Stimulated activated effector memory CD8-positive, alpha-beta T cell treated with anti-CD3 and anti-CD28 coated beads, Interleukin-12 subunit alpha, Interleukin-12 subunit beta, amount 100 ng/mL, for 72 hours (primary cell): ENCODE measurements at regions not wholly inside any gene's neighbourhood (a gene's known extent, or its start where the extent isn't known, plus 50 kb on each side); places are given as distances from the start of the nearest gene placed in this dataset.

ENCODE experiments used
- ATAC-seq: fragments of 150-1000 bp; cut with Tn5 transposase; 2 replicates; pipeline ENCODE4 v1.10.0; 2021
- DNase-seq, 2 donors: peaks; one replicate each; pipeline ENCODE4 v3.0.0; 2021 to 2022; ENCODE audit warnings: low spot score in 2 of 2
- H3K27ac Mint-ChIP-seq: one replicate; pipeline ENCODE4 v1.8.0; 2022; ENCODE audit warnings: mild to moderate bottlenecking, mixed read lengths
- H3K36me3 Mint-ChIP-seq: one replicate; pipeline ENCODE4 v1.8.0; 2022; ENCODE audit warnings: mild to moderate bottlenecking, mixed read lengths
- H3K4me1 Mint-ChIP-seq: one replicate; pipeline ENCODE4 v1.8.0; 2022; ENCODE audit warnings: mixed read lengths
- H3K4me3 Mint-ChIP-seq: one replicate; pipeline ENCODE4 v1.8.0; 2022; ENCODE audit warnings: mild to moderate bottlenecking, mixed read lengths
- H3K9me3 Mint-ChIP-seq: one replicate; pipeline ENCODE4 v1.8.0; 2022; ENCODE audit warnings: mixed read lengths

DNA sequence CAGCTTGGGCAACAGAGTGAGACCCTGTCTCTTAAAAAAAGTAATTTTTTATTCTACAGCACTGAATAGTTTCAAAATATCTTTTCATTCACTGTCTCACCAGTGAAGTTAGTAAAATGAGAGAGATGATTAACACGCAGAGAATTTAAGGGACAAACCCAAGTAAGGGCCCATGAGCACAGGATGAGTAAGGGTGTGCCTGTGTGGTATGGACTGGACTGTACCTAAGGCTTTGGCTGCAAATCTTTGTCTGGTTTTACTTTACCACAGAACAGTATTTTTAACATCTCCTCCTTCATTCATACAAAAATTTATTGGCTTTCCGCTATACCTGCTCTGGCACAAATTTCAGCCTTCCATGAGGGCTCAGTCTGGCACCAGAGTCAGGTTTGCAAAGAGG lies 433.3 kb downstream of the UTRN start:
- Mint-ChIP-seq H3K36me3 (peaks cover 6% of the 10 kb centered on the region), H3K9me3 (no peaks in the 10 kb centered on the region), H3K27ac (no peak overlapping the region), H3K4me1 (peaks cover 34% of the 10 kb centered on the region), H3K4me3 (no peak overlapping the region)
- DNase-seq (no peak), ATAC-seq (peak; percentile 84)

DNA sequence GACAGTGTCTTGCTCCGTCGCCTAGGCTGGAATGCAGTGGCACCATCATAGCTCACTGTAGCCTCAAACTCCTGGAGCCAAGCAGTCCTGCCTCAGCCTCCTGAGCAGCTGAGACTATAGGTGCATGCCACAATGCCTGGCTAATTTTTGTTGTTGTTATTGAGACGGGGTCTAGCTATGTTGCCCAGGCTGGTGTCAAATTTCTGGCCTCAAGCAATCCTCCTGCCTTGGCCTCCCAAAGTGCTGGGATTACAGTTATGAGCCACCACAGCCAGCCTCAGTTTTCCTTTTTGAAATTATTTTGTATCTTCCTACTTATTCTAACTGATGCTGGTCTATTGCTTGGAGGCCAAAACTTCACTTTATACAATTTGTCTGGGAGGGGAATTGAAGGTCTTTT lies 436.1 kb downstream of the UTRN start:
- Mint-ChIP-seq H3K36me3 (peaks cover 6% of the 10 kb centered on the region), H3K9me3 (no peaks in the 10 kb centered on the region), H3K27ac (no peak overlapping the region), H3K4me1 (peaks cover 30% of the 10 kb centered on the region), H3K4me3 (no peak overlapping the region)
- DNase-seq (no peak), ATAC-seq (no peak)

DNA sequence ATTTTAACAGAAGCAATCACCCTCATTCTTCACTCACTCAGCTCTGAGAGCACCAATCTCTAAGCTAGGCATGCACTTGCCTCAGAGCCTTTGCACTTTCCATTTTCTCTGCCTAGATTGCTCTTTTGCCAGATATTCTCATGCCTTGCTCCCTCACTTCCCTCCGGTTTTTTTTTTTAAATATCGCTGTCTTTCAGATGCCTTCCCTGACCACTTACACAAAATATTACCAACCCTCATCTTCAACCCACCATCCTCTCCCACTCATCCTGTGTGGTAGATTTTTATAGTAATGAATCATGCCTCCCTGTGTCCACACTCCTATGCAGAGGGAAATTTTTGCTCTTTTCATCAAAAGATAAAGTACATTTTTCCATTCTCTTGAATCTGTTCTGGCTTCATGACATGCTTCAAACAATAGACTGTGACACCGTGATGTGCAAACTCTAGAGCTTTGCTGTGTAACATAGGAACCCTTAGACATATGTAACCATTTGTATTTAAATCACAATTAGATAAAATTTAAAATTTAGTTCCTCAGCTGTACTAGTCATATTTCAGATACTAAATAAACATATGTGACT lies 437.1 kb downstream of the UTRN start:
- DNase-seq (no peak), ATAC-seq (peak; percentile 37)
- Mint-ChIP-seq H3K4me3 (no peak overlapping the region), H3K27ac (peak overlapping the region; percentile 5), H3K9me3 (no peaks in the 10 kb centered on the region), H3K36me3 (peaks cover 6% of the 10 kb centered on the region), H3K4me1 (peaks cover 41% of the 10 kb centered on the region)

DNA sequence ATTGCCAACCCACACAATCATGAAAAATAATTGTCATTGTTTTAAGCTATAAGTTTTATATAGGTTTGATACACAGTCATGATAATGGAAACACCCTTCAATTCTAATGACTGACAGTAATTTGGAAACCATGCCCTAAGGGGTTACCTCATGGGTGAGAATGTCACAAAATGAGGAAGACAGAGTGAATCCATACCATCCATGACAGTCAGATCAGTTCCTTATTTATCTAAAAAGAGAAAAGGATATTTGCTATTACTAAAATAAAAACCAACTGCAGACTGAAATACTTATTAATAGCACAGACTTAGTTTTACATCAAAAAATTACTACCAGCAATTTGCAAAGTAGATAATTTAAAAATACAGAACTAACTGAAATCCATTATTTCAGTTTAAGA lies 437.8 kb downstream of the UTRN start:
- DNase-seq (no peak), ATAC-seq (no peak)
- Mint-ChIP-seq H3K9me3 (no peaks in the 10 kb centered on the region), H3K4me3 (no peak overlapping the region), H3K4me1 (peaks cover 42% of the 10 kb centered on the region), H3K27ac (peak overlapping the region; percentile 5), H3K36me3 (peaks cover 6% of the 10 kb centered on the region)

DNA sequence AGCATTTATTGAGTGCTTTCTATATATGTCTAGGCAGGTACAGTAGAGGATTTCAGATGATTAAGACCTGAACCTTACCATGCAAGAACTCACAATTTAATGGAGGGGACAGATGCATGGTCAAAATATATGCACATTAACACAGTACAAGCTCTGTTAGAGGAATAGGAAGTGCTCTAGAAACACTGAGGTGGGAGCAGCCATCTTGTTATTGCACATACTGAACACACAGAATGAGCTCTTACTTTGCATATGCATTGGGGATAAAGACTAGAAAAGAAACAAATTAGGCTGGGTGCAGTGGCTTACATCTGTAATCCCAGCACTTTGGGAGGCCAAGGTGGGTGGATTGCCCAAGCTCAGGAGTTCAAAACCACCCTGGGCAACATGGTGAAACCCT lies 438.3 kb downstream of the UTRN start:
- DNase-seq, result no peak
- Mint-ChIP-seq H3K9me3 (no peaks in the 10 kb centered on the region), H3K27ac (no peak overlapping the region), H3K4me1 (peaks cover 42% of the 10 kb centered on the region), H3K36me3 (peaks cover 6% of the 10 kb centered on the region), H3K4me3 (no peak overlapping the region)
- ATAC-seq, result no peak

DNA sequence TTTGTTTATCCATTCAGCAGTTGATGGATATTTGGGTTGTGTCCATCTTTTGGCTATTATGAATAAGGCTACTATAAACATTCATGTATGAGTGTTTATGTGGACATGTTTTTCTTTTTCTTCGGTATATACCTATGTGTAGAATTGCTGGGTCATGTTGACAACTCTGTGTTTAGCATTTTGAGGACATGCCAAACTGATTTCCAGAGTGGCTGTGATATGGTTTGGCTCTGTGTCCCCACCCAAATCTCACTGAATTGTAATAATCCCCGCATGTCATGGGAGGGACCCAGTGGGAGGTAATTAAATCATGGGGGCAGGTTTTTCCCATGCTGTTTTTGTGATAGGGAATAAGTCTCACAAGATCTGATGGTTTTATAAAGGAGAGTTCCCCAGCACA lies 439.7 kb downstream of the UTRN start:
- DNase-seq, result no peak
- H3K27ac Mint-ChIP-seq, result no peak overlapping the region
- H3K9me3 Mint-ChIP-seq, result no peaks in the 10 kb centered on the region
- peaks cover 47% of the 10 kb centered on the region for H3K4me1 Mint-ChIP-seq
- no peak for ATAC-seq
- no peaks in the 10 kb centered on the region for H3K36me3 Mint-ChIP-seq
- H3K4me3 Mint-ChIP-seq, result no peak overlapping the region

DNA sequence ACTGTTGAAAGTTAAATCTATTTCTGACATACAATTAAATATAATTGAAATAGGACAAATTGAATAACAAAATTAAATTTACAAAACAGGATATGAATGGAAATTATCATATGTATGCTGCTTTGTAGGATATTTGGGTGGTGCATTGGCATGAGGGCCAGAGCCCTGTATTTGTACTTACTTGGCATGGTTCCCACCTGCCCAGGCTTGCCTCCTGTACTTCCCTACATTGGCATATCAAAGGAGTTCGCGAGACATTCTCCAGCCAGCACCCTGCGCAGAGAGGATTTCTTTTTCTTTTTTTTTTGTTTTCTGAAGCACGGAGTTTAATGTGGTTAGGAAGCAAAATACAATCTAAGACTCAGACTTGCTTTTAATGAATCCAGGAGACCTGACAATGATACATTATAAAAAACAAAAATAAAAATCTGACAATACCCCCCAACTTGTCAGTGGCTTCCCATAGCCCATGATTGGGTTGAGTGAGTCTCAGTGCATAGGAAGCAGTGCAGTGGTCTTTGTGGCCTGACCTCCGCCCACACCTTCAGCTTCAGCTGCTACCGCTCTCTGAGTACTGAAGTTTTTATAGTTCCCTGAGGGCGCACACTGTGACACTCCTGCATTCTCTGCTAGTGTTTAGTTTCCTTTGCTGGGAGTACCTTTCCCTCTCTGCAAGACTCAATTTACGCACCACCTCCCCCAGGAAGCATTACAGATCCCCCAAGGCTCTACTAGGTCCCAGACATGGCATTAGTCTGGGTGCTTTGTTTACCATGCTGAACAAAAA lies 440.8 kb downstream of the UTRN start:
- Mint-ChIP-seq H3K27ac (no peak overlapping the region), H3K4me1 (peaks cover 47% of the 10 kb centered on the region), H3K36me3 (peaks cover 5% of the 10 kb centered on the region), H3K9me3 (no peaks in the 10 kb centered on the region), H3K4me3 (no peak overlapping the region)
- ATAC-seq (peak; percentile 96), DNase-seq (no peak)

DNA sequence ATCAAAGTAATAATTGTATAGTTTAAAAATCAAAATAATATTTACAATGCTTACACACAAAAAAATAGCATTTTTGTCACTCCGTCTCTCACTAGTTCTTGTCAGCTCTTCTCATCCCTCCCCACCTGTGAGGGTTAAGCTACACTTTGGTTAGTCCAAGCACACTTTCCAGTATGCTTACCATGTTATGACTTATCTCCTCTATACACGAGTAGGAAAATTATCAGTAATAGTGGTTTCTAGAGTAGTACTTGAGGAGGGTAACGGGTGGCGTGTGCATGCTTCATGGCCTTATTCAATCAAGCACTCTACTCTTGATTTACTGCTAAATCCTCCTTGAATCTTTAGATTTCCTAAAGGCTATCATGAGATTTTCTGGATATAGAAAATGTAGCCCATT lies 443.7 kb downstream of the UTRN start:
- no peak overlapping the region for H3K27ac Mint-ChIP-seq
- peak; percentile 21 for ATAC-seq
- peaks cover 29% of the 10 kb centered on the region for H3K36me3 Mint-ChIP-seq

DNA sequence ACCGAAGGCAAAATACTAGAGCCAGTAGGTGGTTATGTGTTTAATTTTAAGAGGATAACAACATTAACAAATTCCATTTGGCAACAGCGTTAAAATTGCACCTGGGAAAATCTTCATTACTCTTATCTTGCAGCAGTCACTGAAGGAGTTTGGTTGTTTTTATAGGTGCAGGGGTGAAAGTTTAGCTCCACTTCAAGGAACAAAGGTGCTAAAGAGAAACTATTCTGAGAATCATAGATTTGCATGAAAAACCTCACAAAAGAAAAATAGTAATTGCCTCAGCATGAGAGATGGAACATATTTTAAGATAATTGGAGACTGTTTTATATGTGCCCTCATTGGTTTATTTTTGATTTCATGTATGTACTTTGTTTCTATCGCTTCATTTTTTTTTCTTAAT lies 444.4 kb downstream of the UTRN start:
- no peaks in the 10 kb centered on the region for H3K9me3 Mint-ChIP-seq
- DNase-seq (no peak), ATAC-seq (no peak)
- no peak overlapping the region for H3K4me3 Mint-ChIP-seq
- H3K27ac Mint-ChIP-seq, result no peak overlapping the region
- peaks cover 30% of the 10 kb centered on the region for H3K4me1 Mint-ChIP-seq
- peaks cover 35% of the 10 kb centered on the region for H3K36me3 Mint-ChIP-seq

More for the DNA sequence above, 443.7 kb downstream of the UTRN start:
- peaks cover 30% of the 10 kb centered on the region for H3K4me1 Mint-ChIP-seq
- H3K9me3 Mint-ChIP-seq, result no peaks in the 10 kb centered on the region
- H3K4me3 Mint-ChIP-seq, result no peak overlapping the region
- DNase-seq, result no peak

DNA sequence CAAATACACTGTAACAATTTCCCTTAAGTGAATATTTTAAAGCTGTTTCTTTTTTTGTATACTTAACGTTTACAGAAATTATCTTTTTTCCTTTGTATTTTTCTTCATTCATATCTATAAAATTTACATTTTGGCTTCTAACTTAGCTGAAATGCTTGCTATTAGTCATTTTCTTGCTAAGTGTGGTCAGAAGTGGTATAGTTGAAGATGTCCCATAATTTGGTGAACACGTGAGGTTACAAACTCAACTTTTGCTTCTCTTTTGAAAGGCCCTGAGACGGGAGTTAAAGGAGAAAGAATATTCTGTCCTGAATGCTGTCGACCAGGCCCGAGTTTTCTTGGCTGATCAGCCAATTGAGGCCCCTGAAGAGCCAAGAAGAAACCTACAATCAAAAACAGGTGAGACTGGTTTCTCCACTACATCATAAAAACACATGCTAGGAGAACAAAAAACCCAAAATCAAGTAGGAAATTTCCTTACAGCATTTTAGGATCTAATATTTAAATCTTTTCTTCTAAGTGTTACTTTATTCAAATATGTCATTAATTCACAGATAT lies 445.0 kb downstream of the UTRN start:
- Mint-ChIP-seq H3K36me3 (peaks cover 40% of the 10 kb centered on the region), H3K9me3 (no peaks in the 10 kb centered on the region), H3K27ac (no peak overlapping the region), H3K4me1 (peaks cover 27% of the 10 kb centered on the region), H3K4me3 (no peak overlapping the region)
- DNase-seq (no peak), ATAC-seq (peak; percentile 64)

DNA sequence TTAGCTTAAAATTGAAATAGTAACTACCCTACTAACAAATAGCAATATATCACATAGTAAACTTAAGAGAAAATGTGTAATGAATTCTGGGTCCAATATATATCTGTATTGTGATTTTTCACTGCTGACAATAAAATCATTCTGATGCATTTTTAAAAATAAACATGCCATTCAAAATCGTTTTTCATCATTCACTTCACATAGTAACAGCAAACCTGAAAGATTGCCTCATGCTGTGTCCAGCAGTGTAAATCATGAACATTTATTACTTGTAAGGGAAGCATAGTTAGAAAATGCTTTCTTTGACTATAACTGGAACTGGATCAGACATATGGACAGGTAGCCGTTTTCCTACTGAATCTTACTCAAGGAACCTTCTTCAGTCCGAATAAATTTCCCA lies 446.1 kb downstream of the UTRN start:
- H3K27ac Mint-ChIP-seq, result no peak overlapping the region
- no peak for ATAC-seq

DNA sequence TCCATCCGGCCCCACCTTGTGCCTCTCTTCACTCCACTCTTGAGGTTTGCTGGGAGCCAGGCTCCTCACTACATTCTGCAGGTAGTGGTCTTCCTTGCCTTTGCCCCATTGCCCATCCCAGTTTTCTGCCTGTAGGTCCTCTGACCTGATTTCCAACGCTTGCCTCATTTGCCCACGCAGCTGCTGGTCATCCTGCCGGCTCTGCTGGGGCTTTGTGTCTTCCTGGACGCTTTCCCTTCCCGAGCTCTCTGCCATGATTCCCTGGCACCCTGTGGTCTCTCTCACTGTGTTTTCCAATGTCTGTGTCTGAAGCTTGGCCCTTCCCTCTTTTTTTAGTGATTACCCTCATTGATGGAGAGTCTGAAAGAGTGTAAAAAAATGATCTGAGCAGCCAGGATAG lies 451.6 kb downstream of the UTRN start:
- H3K36me3 Mint-ChIP-seq, result peaks cover 36% of the 10 kb centered on the region
- ATAC-seq (no peak), DNase-seq (no peak)
- H3K4me3 Mint-ChIP-seq, result no peak overlapping the region
- H3K9me3 Mint-ChIP-seq, result no peaks in the 10 kb centered on the region
- no peak overlapping the region for H3K27ac Mint-ChIP-seq
- H3K4me1 Mint-ChIP-seq, result no peaks in the 10 kb centered on the region

More for the DNA sequence above, 446.1 kb downstream of the UTRN start:
- Mint-ChIP-seq H3K9me3 (no peaks in the 10 kb centered on the region), H3K4me3 (no peak overlapping the region), H3K36me3 (peaks cover 40% of the 10 kb centered on the region), H3K4me1 (peaks cover 16% of the 10 kb centered on the region)
- DNase-seq, result no peak

DNA sequence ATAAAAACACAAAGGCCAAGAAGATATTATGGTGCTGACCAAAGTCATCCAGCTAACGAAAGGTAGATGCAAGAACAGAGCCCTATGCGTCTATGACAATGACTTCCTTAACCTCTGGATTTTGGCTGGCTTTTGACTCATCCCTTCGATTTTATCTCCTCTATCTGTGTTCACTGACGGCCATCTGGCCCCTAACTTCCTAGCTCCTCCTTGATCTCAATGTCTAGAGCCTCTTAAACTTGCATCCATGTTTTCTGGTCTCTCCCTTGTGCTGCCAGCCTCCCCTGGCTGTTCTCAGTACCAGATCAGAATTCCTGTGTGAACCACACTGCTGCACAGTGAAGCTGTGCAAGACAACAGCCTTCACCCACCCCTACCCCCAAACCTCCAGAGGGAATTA lies 452.9 kb downstream of the UTRN start:
- Mint-ChIP-seq H3K36me3 (peaks cover 27% of the 10 kb centered on the region), H3K27ac (no peak overlapping the region), H3K4me3 (no peak overlapping the region), H3K9me3 (no peaks in the 10 kb centered on the region), H3K4me1 (no peaks in the 10 kb centered on the region)
- ATAC-seq (no peak), DNase-seq (no peak)

DNA sequence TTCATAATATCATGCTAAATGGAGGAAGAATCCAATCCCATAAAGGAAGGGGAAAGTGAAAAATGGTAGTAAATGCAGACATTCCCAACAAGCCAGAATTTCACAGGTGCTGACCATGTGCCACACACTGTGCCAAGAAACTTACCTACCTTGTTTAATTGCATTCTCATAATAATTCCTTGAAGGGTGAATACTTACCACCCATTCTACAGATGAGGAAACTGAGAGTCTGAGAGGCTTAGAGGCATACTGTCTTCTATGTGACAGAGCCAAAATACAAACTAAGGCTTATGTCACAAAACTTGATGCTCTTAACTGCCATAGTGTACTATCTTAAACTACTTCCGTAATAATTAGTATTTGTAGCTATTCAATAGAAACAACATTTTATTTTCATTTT lies 454.7 kb downstream of the UTRN start:
- DNase-seq (no peak), ATAC-seq (no peak)
- Mint-ChIP-seq H3K36me3 (peaks cover 9% of the 10 kb centered on the region), H3K4me3 (no peak overlapping the region), H3K4me1 (no peaks in the 10 kb centered on the region), H3K9me3 (no peaks in the 10 kb centered on the region), H3K27ac (no peak overlapping the region)

DNA sequence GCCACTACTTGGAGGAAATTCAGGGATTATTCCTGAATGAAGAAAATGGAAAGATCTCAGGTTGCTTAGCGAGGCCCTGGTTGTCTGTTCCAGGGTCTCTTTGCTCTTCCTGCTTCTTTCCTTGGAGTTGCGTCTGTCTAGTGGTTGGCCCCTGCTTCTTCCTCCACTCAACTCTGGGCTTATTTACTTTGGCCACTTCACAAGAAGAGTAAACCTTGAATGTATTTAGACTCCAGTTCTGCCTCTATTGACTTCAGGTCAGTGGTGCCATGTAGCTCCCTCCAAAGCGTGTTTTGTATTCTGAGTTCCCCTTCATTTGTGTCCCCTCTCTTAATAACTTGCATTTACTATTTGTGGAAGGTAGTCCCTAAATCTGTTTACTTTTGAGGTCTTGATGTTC lies 456.5 kb downstream of the UTRN start:
- DNase-seq (no peak), ATAC-seq (no peak)
- Mint-ChIP-seq H3K4me1 (peaks cover 1% of the 10 kb centered on the region), H3K9me3 (no peaks in the 10 kb centered on the region), H3K27ac (peak overlapping the region; percentile 3), H3K4me3 (no peak overlapping the region), H3K36me3 (peaks cover 9% of the 10 kb centered on the region)

DNA sequence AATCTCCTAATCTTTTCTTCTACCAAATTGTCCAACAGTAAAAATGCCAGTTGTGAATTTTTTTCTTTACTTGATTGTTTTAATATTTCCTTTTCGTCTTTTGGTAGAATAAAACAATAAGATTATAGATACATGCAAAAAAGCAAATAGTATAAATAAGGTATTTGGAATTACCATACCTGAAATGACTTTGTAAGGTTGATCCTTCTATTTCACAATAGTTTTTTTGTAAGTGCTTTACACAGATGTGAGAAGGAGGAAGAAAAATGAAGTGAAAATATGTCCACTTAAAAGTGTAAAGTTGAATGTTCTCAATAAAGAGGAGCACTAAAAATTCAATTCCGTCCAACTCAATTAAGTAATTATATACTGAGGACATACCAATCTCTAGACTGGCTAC lies 457.6 kb downstream of the UTRN start:
- H3K27ac Mint-ChIP-seq, result no peak overlapping the region
- DNase-seq, result no peak
- no peak for ATAC-seq
- no peak overlapping the region for H3K4me3 Mint-ChIP-seq
- peaks cover 7% of the 10 kb centered on the region for H3K36me3 Mint-ChIP-seq
- H3K9me3 Mint-ChIP-seq, result no peaks in the 10 kb centered on the region
- H3K4me1 Mint-ChIP-seq, result peaks cover 8% of the 10 kb centered on the region
